OCI-LY7 (cell line): ENCODE measurements at regions not wholly inside any gene's neighbourhood (a gene's known extent, or its start where the extent isn't known, plus 50 kb on each side); places are given as distances from the start of the nearest gene placed in this dataset.
"Not testable (repeated sequence)": the region's sequence is repeated elsewhere in the genome, so short reads cannot be mapped to it uniquely, and the experiment has no call there.

Source experiments
- BruUV-seq: library from RNA; stranded (reverse); fragments of 400-500 nt; replicated peaks from 2 replicates; lab custom pipeline; 2021; lab: Mats Ljungman, UMichigan
- CTCF ChIA-PET: fragments of 300-600 bp; sonication (Branson Sonifier 250); formaldehyde crosslinking; loops from one replicate; lab custom pipeline; 2022; ENCODE audit warnings: antibody characterized with exemption; ENCODE audit not compliant: unreplicated experiment; lab: Charles Lee
- POLR2A ChIA-PET: fragments of 300-600 bp; sonication (Branson Sonifier 250); formaldehyde crosslinking; loops from one replicate; lab custom pipeline; 2022; ENCODE audit warnings: antibody characterized with exemption; lab: Charles Lee
- DNase-seq: peaks from one replicate; pipeline ENCODE4 v3.0.0-alpha.2; 2015; ENCODE audit warnings: low spot score
- H2AFZ ChIP-seq: fragments of 200-600 bp; sonication (generic), shearing (Covaris generic); 2 replicates; pipeline ENCODE4 v1.6.1; 2014; ENCODE audit warnings: mild to moderate bottlenecking, antibody characterized with exemption, low read length, moderate library complexity
- H3K27ac ChIP-seq: fragments of 200-600 bp; sonication (generic); 2 replicates; pipeline ENCODE4 v1.5.1; 2014; ENCODE audit warnings: mixed run types, low read depth, mild to moderate bottlenecking, moderate library complexity, low read length, inconsistent platforms; ENCODE audit not compliant: poor library complexity, severe bottlenecking
- H3K36me3 ChIP-seq: fragments of 200-600 bp; sonication (generic); 2 replicates; pipeline ENCODE4 v1.6.1; 2014; ENCODE audit warnings: mild to moderate bottlenecking, antibody characterized with exemption, low read length, moderate library complexity, mixed read lengths; ENCODE audit not compliant: insufficient read depth
- H3K4me1 ChIP-seq: fragments of 200-600 bp; sonication (generic); 2 replicates; pipeline ENCODE4 v1.5.1; 2014; ENCODE audit warnings: mild to moderate bottlenecking, low read length; ENCODE audit not compliant: insufficient read depth, poor library complexity, severe bottlenecking
- H3K4me2 ChIP-seq: fragments of 200-600 bp; sonication (generic); 2 replicates; pipeline ENCODE4 v1.6.1; 2014; ENCODE audit warnings: mild to moderate bottlenecking, low read length
- H3K4me3 ChIP-seq: fragments of 200-600 bp; sonication (generic); 2 replicates; pipeline ENCODE4 v1.5.1; 2014; ENCODE audit warnings: mild to moderate bottlenecking, low read depth, low read length; ENCODE audit not compliant: poor library complexity, severe bottlenecking
- H3K79me2 ChIP-seq: fragments of 200-600 bp; sonication (generic); 2 replicates; pipeline ENCODE4 v1.6.1; 2016; ENCODE audit warnings: low read depth, mild to moderate bottlenecking, low read length, moderate library complexity, mixed read lengths; ENCODE audit not compliant: insufficient read depth
- H3K9me2 ChIP-seq: fragments of 200-600 bp; sonication (generic); 2 replicates; pipeline ENCODE4 v1.6.1; 2016; ENCODE audit warnings: mild to moderate bottlenecking, low read length, mixed read lengths; ENCODE audit not compliant: insufficient read depth
- H3K9me3 ChIP-seq: fragments of 200-600 bp; sonication (generic); 2 replicates; pipeline ENCODE4 v1.6.1; 2014; ENCODE audit warnings: mild to moderate bottlenecking, mixed run types, low read length, mixed read lengths
- H4K20me1 ChIP-seq: fragments of 200-600 bp; sonication (generic); 2 replicates; pipeline ENCODE4 v1.6.1; 2014; ENCODE audit warnings: mild to moderate bottlenecking, antibody characterized with exemption, low read length, moderate library complexity, mixed read lengths; ENCODE audit not compliant: insufficient read depth
- EZH2phosphoT487 ChIP-seq: fragments of 200-600 bp; sonication (generic); IDR thresholded peaks from 2 replicates; pipeline ENCODE4 v1.6.1; 2018; ENCODE audit warnings: low read depth, borderline replicate concordance, mild to moderate bottlenecking, mixed run types, antibody characterized with exemption, low read length, moderate library complexity, mixed read lengths
- intact Hi-C: fragments of 100-400 bp; cut with micrococcal nuclease; formaldehyde crosslinking; loops from one replicate; pipeline ENCODE4 v1.10.0; 2022; ENCODE audit not compliant: unreplicated experiment
- TF ChIP-seq, protein P1 (sequence below): fragments of 200-600 bp; sonication (generic); conservative IDR thresholded peaks from 2 replicates; pipeline ENCODE4 v1.5.1; 2014; ENCODE audit warnings: mild to moderate bottlenecking, antibody characterized with exemption, low read length, moderate library complexity, mixed read lengths

GRCh38 chrX:81890521-81890920 lies 688.6 kb downstream of the SH3BGRL start:
- BruUV-seq: no TSS peak
- Histone ChIP-seq H3K4me1 (no peaks in the 10 kb centered on the region), H2AFZ (no peak overlapping the region), H3K27ac (no peak overlapping the region), H3K4me2 (no peak overlapping the region), H3K4me3 (no peak overlapping the region), H3K9me3 (no peaks in the 10 kb centered on the region), H3K36me3 (no peaks in the 10 kb centered on the region), H4K20me1 (no peaks in the 10 kb centered on the region), H3K9me2 (no peaks in the 10 kb centered on the region), H3K79me2 (no peaks in the 10 kb centered on the region)
- DNase-seq: no peak
- ChIA-PET CTCF (no interaction called here), POLR2A (no interaction called here)
- intact Hi-C loops: no loop called here
- TF ChIP-seq EZH2phosphoT487: no peak
- TF ChIP-seq, protein P1, sequence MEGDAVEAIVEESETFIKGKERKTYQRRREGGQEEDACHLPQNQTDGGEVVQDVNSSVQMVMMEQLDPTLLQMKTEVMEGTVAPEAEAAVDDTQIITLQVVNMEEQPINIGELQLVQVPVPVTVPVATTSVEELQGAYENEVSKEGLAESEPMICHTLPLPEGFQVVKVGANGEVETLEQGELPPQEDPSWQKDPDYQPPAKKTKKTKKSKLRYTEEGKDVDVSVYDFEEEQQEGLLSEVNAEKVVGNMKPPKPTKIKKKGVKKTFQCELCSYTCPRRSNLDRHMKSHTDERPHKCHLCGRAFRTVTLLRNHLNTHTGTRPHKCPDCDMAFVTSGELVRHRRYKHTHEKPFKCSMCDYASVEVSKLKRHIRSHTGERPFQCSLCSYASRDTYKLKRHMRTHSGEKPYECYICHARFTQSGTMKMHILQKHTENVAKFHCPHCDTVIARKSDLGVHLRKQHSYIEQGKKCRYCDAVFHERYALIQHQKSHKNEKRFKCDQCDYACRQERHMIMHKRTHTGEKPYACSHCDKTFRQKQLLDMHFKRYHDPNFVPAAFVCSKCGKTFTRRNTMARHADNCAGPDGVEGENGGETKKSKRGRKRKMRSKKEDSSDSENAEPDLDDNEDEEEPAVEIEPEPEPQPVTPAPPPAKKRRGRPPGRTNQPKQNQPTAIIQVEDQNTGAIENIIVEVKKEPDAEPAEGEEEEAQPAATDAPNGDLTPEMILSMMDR: no peak

DNA sequence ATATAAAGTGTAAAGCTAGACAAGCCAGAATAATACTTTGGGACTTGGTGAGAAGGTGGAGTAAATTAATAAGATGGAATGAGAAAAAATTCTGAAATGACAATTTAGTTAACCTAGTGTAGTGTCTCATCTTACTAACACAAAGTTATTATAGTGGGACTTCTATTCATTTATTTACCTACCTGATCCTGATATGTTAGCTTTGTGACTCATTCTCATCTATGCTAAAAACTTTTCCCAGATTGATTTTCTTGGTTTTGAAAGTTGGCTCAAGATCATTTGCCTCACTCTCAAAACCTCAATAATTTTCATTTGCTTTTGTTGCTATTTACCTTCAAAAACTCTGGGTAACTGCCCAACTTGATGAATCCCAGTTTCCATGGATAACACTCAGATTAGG lies 698.6 kb downstream of the SH3BGRL start:
- H3K27ac ChIP-seq: no peak overlapping the region
- H2AFZ ChIP-seq: no peak overlapping the region
- no TSS peak for BruUV-seq
- H3K36me3 ChIP-seq: no peaks in the 10 kb centered on the region
- no peak for DNase-seq
- H3K4me3 ChIP-seq: no peak overlapping the region
- TF ChIP-seq EZH2phosphoT487: no peak
- TF ChIP-seq, protein P1: no peak
- ChIA-PET CTCF (no interaction called here), POLR2A (no interaction called here)
- H3K9me2 ChIP-seq: no peaks in the 10 kb centered on the region
- no peaks in the 10 kb centered on the region for H3K9me3 ChIP-seq
- H3K4me1 ChIP-seq: no peaks in the 10 kb centered on the region
- H4K20me1 ChIP-seq: no peaks in the 10 kb centered on the region
- H3K79me2 ChIP-seq: no peaks in the 10 kb centered on the region
- intact Hi-C loops: no loop called here
- no peak overlapping the region for H3K4me2 ChIP-seq

DNA sequence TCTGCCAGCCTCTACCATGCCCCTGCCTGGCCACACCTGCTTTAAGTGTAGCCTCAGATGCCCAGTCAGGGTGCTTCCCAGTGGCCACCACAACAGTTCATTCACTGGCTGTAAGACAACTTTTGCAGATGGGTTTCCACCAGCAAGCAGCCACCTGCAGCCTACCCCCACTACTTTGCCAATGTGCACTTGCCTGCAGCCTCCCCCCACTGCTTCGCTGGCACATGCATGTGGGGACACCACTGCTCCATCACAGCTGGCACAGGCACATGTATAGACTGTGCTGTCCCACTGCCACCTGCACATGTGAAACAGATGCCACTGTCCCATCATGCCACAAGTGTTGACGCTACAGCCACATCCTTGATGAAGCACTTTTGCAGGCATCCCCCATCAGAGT lies 723.9 kb downstream of the SH3BGRL start:
- H3K27ac ChIP-seq: no peak overlapping the region
- H2AFZ ChIP-seq: no peak overlapping the region
- DNase-seq: no peak
- H4K20me1 ChIP-seq: no peaks in the 10 kb centered on the region
- TF ChIP-seq EZH2phosphoT487: no peak
- TF ChIP-seq, protein P1: no peak
- intact Hi-C loops: no loop called here
- no peaks in the 10 kb centered on the region for H3K4me1 ChIP-seq
- ChIA-PET CTCF (no interaction called here), POLR2A (no interaction called here)
- no peaks in the 10 kb centered on the region for H3K79me2 ChIP-seq
- no peaks in the 10 kb centered on the region for H3K36me3 ChIP-seq
- no peaks in the 10 kb centered on the region for H3K9me2 ChIP-seq
- no TSS peak for BruUV-seq
- H3K4me2 ChIP-seq: no peak overlapping the region
- no peak overlapping the region for H3K4me3 ChIP-seq
- no peaks in the 10 kb centered on the region for H3K9me3 ChIP-seq

- H3K79me2 ChIP-seq, DNase-seq, H3K9me2 ChIP-seq, H3K9me3 ChIP-seq, H3K27ac ChIP-seq, BruUV-seq, intact Hi-C loops, H3K4me1 ChIP-seq, H3K4me2 ChIP-seq, H2AFZ ChIP-seq, H4K20me1 ChIP-seq, POLR2A ChIA-PET, H3K4me3 ChIP-seq, H3K36me3 ChIP-seq, CTCF ChIA-PET: not testable (repeated sequence)
These were observed 744.0 kb downstream of the SH3BGRL start for GRCh38 chrX:81945911-81946310.
